ENCODE measurements at regions not wholly inside any gene's neighbourhood (a gene's known extent, or its start where the extent isn't known, plus 50 kb on each side); places are given as distances from the start of the nearest gene placed in this dataset.

- WGBS, 2 donors: 62 to 83% methylated on average over 2 of the region's 2 CpGs
- TF ChIP-seq EP300 (IDR thresholded peaks at IDR 0.05) (no peak), CTCF (IDR thresholded peaks at IDR 0.05) (no peak), POLR2A (IDR thresholded peaks at IDR 0.05) (no peak)
These were observed 71.9 kb upstream of the PHOX2B start for GRCh38 chr4:41820473-41820872.

GRCh38 chr4:41819621-41820020 is 71.1 kb upstream of the PHOX2B start:
- no peaks in the 10 kb centered on the region for H3K36me3 ChIP-seq
- DNase-seq (ENCODE audit: low spot score in 2 of 2): no peak
- 88 to 90% methylated on average over 3 of the region's 3 CpGs for WGBS, 2 donors
- H3K4me3 ChIP-seq: no peak overlapping the region
- no peaks in the 10 kb centered on the region for H3K27me3 ChIP-seq
- no peak overlapping the region for H3K27ac ChIP-seq
- H3K9me3 ChIP-seq: no peaks in the 10 kb centered on the region
- TF ChIP-seq CTCF (IDR thresholded peaks at IDR 0.05): no peak
- TF ChIP-seq POLR2A (IDR thresholded peaks at IDR 0.05): no peak
- TF ChIP-seq EP300 (IDR thresholded peaks at IDR 0.05): no peak
- no peaks in the 10 kb centered on the region for H3K4me1 ChIP-seq

More at GRCh38 chr4:41820473-41820872, 71.9 kb upstream of the PHOX2B start:
- no peaks in the 10 kb centered on the region for H3K36me3 ChIP-seq
- no peak overlapping the region for H3K27ac ChIP-seq
- no peaks in the 10 kb centered on the region for H3K4me1 ChIP-seq
- H3K27me3 ChIP-seq: no peaks in the 10 kb centered on the region
- no peaks in the 10 kb centered on the region for H3K9me3 ChIP-seq
- H3K4me3 ChIP-seq: no peak overlapping the region
- no peak for DNase-seq (ENCODE audit: low spot score in 2 of 2)

- 79% methylated on average over 4 of the region's 4 CpGs for WGBS, 2 donors
- Histone ChIP-seq H3K27ac (no peak overlapping the region), H3K9me3 (no peaks in the 10 kb centered on the region), H3K4me1 (no peaks in the 10 kb centered on the region), H3K27me3 (no peaks in the 10 kb centered on the region), H3K36me3 (no peaks in the 10 kb centered on the region), H3K4me3 (no peak overlapping the region)
- DNase-seq (ENCODE audit: low spot score in 2 of 2): no peak
- TF ChIP-seq POLR2A (IDR thresholded peaks at IDR 0.05) (no peak), EP300 (IDR thresholded peaks at IDR 0.05) (no peak), CTCF (IDR thresholded peaks at IDR 0.05) (no peak)
These were observed 66.9 kb upstream of the PHOX2B start for GRCh38 chr4:41815473-41815872.

GRCh38 chr4:41814565-41814964 is 66.0 kb upstream of the PHOX2B start:
- no peaks in the 10 kb centered on the region for H3K9me3 ChIP-seq
- whole genome bisulfite sequencing, 2 donors: 35 to 39% methylated on average over 10 of the region's 10 CpGs
- TF ChIP-seq CTCF (IDR thresholded peaks at IDR 0.05) (peak in 3 of 5 experiments; percentile 13 to 23 (median 23)), POLR2A (IDR thresholded peaks at IDR 0.05) (no peak)

GRCh38 chr4:41806807-41807206 is 58.3 kb upstream of the PHOX2B start:
- H3K36me3 ChIP-seq: no peaks in the 10 kb centered on the region
- 76 to 78% methylated on average over 3 of the region's 3 CpGs for WGBS, 2 donors
- H3K4me1 ChIP-seq: no peaks in the 10 kb centered on the region
- H3K9me3 ChIP-seq: no peaks in the 10 kb centered on the region
- no peaks in the 10 kb centered on the region for H3K27me3 ChIP-seq
- no peak overlapping the region for H3K27ac ChIP-seq
- no peak for DNase-seq (ENCODE audit: low spot score in 2 of 2)
- no peak for TF ChIP-seq EP300 (IDR thresholded peaks at IDR 0.05)
- no peak for TF ChIP-seq CTCF (IDR thresholded peaks at IDR 0.05)
- no peak for TF ChIP-seq POLR2A (IDR thresholded peaks at IDR 0.05)
- no peak overlapping the region for H3K4me3 ChIP-seq

More at GRCh38 chr4:41814565-41814964, 66.0 kb upstream of the PHOX2B start:
- DNase-seq (ENCODE audit: low spot score in 2 of 2): no peak
- H3K36me3 ChIP-seq: no peaks in the 10 kb centered on the region
- no peak overlapping the region for H3K4me3 ChIP-seq
- no peaks in the 10 kb centered on the region for H3K4me1 ChIP-seq
- H3K27me3 ChIP-seq: no peaks in the 10 kb centered on the region
- H3K27ac ChIP-seq: no peak overlapping the region
